Liver (tissue), 7 donors: ENCODE measurements at regions not wholly inside any gene's neighbourhood (a gene's known extent, or its start where the extent isn't known, plus 50 kb on each side); places are given as distances from the start of the nearest gene placed in this dataset.

Source experiments
- DNase-seq: peaks from one replicate; pipeline ENCODE4 v3.0.0-alpha.2; 2017; ENCODE audit warnings: low spot score
- H3K27ac ChIP-seq, 2 donors: one replicate each; pipeline ENCODE4 v1.7.0; 2013; ENCODE audit warnings: inconsistent platforms in 2 of 2, low read length in 2 of 2, control low read depth in 1 of 2, low read depth in 1 of 2, mild to moderate bottlenecking in 1 of 2
- H3K27me3 ChIP-seq, 4 donors: one replicate each; pipeline versions ENCODE4 v1.6.1 to v1.7.0; 2013; ENCODE audit warnings: low read length in 3 of 4, inconsistent platforms in 1 of 4, mild to moderate bottlenecking in 1 of 4, moderate library complexity in 1 of 4; ENCODE audit not compliant: control insufficient read depth in 4 of 4, insufficient read depth in 4 of 4
- H3K36me3 ChIP-seq, 4 donors: one replicate each; pipeline versions ENCODE4 v1.6.1 to v1.7.0; 2013; ENCODE audit warnings: low read length in 3 of 4, mild to moderate bottlenecking in 3 of 4, low read depth in 1 of 4, moderate library complexity in 1 of 4; ENCODE audit not compliant: control insufficient read depth in 4 of 4, insufficient read depth in 3 of 4
- H3K4me1 ChIP-seq, 4 donors: one replicate each; pipeline versions ENCODE4 v1.6.1 to v1.7.0; 2013; ENCODE audit warnings: low read length in 3 of 4, mild to moderate bottlenecking in 3 of 4, moderate library complexity in 1 of 4; ENCODE audit not compliant: control insufficient read depth in 4 of 4, insufficient read depth in 4 of 4
- H3K4me3 ChIP-seq, 3 donors: one replicate each; pipeline versions ENCODE4 v1.6.1 to v1.7.0; 2013; ENCODE audit warnings: low read length in 3 of 3, control low read depth in 1 of 3, low read depth in 1 of 3, mild to moderate bottlenecking in 1 of 3
- H3K9ac ChIP-seq, 2 donors: one replicate each; pipeline ENCODE4 v1.7.0; 2013; ENCODE audit warnings: low read length in 2 of 2, mild to moderate bottlenecking in 2 of 2, moderate library complexity in 2 of 2, control low read depth in 1 of 2, low read depth in 1 of 2
- H3K9me3 ChIP-seq, 4 donors: one replicate each; pipeline versions ENCODE4 v1.6.1 to v1.7.0; 2013; ENCODE audit warnings: low read length in 3 of 4; ENCODE audit not compliant: control insufficient read depth in 4 of 4
- EGR1 ChIP-seq, 2 donors: IDR thresholded peaks; 2 replicates each; pipeline ENCODE4 v1.6.1; 2016 to 2018; ENCODE audit warnings: antibody characterized with exemption in 2 of 2, low read depth in 2 of 2
- FOXA1 ChIP-seq: IDR thresholded peaks from 2 replicates; pipeline ENCODE4 v1.6.1; 2016; ENCODE audit warnings: antibody characterized with exemption
- FOXA2 ChIP-seq: IDR thresholded peaks from 2 replicates; pipeline ENCODE4 v1.6.1; 2016; ENCODE audit warnings: antibody characterized with exemption
- GABPA ChIP-seq, 2 donors: IDR thresholded peaks in 1 of 2; conservative IDR thresholded peaks in 1 of 2; 2 replicates each; pipeline ENCODE4 v1.6.1; 2016; ENCODE audit warnings: antibody characterized with exemption in 2 of 2, mild to moderate bottlenecking in 1 of 2, moderate library complexity in 1 of 2
- HNF4A ChIP-seq, 2 donors: conservative IDR thresholded peaks; 2 replicates each; pipeline ENCODE4 v1.6.1; 2016; ENCODE audit warnings: antibody characterized with exemption in 2 of 2, mild to moderate bottlenecking in 2 of 2
- HNF4G ChIP-seq: IDR thresholded peaks from 2 replicates; pipeline ENCODE4 v1.6.1; 2016; ENCODE audit warnings: antibody characterized with exemption
- JUND ChIP-seq, 2 donors: IDR thresholded peaks; 2 replicates each; pipeline ENCODE4 v1.6.1; 2016; ENCODE audit warnings: antibody characterized with exemption in 2 of 2
- NR2F2 ChIP-seq: IDR thresholded peaks from 2 replicates; pipeline ENCODE4 v1.6.1; 2016; ENCODE audit warnings: antibody characterized with exemption
- RAD21 ChIP-seq, 2 donors: IDR thresholded peaks; 2 replicates each; pipeline ENCODE4 v1.6.1; 2016; ENCODE audit warnings: antibody characterized with exemption in 2 of 2, mild to moderate bottlenecking in 2 of 2
- RXRA ChIP-seq, 2 donors: IDR thresholded peaks; 2 replicates each; pipeline ENCODE4 v1.6.1; 2017 to 2018; ENCODE audit warnings: antibody characterized with exemption in 2 of 2, mild to moderate bottlenecking in 1 of 2
- SP1 ChIP-seq: IDR thresholded peaks from 2 replicates; pipeline ENCODE4 v1.6.1; 2018; ENCODE audit warnings: antibody characterized with exemption, mild to moderate bottlenecking
- TAF1 ChIP-seq: conservative IDR thresholded peaks from 2 replicates; pipeline ENCODE4 v1.6.1; 2016; ENCODE audit warnings: antibody characterized with exemption, mild to moderate bottlenecking
- YY1 ChIP-seq: IDR thresholded peaks from 2 replicates; pipeline ENCODE4 v1.6.1; 2016; ENCODE audit warnings: antibody characterized with exemption, mild to moderate bottlenecking
- WGBS: extraction: QIAGEN DNeasy Blood & Tissue Kit; methylation state at CpG from one replicate; pipeline ENCODE4 v1.1.7; 2013; 5-methylcytosine and 5-hydroxymethylcytosine counted together
- TF ChIP-seq, protein P1 (sequence below): IDR thresholded peaks from 2 replicates; pipeline ENCODE4 v1.6.1; 2016; ENCODE audit warnings: antibody characterized with exemption, mild to moderate bottlenecking
- TF ChIP-seq, protein P2 (sequence below): IDR thresholded peaks from 2 replicates; pipeline ENCODE4 v1.6.1; 2016; ENCODE audit warnings: antibody characterized with exemption
- TF ChIP-seq, protein P3 (sequence below): IDR thresholded peaks from 2 replicates; pipeline ENCODE4 v1.6.1; 2016; ENCODE audit warnings: antibody characterized with exemption
- TF ChIP-seq, protein P4 (sequence below): IDR thresholded peaks from 2 replicates; pipeline ENCODE4 v1.6.1; 2016; ENCODE audit warnings: antibody characterized with exemption
- donor health status: healthy.
- donor health status: healthy.
- donor health status: healthy.
- donor health status: healthy.

DNA sequence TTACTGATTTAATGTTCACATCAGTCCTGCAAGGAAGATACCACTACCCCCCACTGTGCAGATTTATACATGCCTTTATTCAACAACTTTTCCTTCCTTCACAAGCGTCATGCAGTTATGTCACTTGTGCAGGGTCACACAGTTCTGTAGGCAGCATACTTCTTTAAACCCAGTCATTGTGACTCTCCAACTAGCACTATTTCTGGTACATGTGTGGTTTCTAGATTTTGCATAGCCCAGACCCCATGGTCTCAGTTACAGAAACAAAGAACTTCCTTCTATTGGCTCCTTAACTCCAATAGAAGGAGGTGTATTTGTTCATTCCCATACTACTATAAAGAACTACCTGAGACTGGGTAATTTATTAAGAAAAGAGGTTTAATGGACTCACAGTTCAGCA lies 333.1 kb downstream of the ZNF516 start (continued):
- TF ChIP-seq, protein P1, sequence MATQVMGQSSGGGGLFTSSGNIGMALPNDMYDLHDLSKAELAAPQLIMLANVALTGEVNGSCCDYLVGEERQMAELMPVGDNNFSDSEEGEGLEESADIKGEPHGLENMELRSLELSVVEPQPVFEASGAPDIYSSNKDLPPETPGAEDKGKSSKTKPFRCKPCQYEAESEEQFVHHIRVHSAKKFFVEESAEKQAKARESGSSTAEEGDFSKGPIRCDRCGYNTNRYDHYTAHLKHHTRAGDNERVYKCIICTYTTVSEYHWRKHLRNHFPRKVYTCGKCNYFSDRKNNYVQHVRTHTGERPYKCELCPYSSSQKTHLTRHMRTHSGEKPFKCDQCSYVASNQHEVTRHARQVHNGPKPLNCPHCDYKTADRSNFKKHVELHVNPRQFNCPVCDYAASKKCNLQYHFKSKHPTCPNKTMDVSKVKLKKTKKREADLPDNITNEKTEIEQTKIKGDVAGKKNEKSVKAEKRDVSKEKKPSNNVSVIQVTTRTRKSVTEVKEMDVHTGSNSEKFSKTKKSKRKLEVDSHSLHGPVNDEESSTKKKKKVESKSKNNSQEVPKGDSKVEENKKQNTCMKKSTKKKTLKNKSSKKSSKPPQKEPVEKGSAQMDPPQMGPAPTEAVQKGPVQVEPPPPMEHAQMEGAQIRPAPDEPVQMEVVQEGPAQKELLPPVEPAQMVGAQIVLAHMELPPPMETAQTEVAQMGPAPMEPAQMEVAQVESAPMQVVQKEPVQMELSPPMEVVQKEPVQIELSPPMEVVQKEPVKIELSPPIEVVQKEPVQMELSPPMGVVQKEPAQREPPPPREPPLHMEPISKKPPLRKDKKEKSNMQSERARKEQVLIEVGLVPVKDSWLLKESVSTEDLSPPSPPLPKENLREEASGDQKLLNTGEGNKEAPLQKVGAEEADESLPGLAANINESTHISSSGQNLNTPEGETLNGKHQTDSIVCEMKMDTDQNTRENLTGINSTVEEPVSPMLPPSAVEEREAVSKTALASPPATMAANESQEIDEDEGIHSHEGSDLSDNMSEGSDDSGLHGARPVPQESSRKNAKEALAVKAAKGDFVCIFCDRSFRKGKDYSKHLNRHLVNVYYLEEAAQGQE = no peak
- TF ChIP-seq HNF4G (no peak), EGR1 (IDR thresholded peaks at IDR 0.05; ENCODE audit: low read depth in 2 of 2) (no peak), FOXA1 (no peak), YY1 (no peak), RAD21 (IDR thresholded peaks at IDR 0.05) (no peak)
- TF ChIP-seq, protein P2, sequence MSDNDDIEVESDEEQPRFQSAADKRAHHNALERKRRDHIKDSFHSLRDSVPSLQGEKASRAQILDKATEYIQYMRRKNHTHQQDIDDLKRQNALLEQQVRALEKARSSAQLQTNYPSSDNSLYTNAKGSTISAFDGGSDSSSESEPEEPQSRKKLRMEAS = no peak

DNA sequence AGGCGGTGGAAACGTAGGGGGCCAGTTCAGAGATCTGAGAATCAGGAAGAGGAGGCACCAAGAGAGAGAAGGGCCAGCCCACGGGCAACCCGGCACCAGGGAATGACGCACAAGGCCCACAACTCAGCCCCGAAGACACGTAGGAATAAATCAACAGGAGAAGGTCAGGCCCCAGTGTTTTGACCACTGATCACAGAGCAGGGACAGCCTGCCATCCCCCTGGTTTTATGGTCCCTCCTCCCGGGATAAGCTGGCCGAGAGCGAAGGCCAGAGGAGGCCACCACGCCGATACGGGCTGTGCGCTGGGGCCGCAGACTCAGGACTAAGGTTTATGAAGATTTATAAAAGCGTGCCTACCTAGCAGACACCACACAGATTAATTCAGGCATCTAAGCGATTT lies 341.4 kb downstream of the ZNF516 start:
- WGBS = 87% methylated on average over 17 of the region's 17 CpGs
- TF ChIP-seq, protein P3, sequence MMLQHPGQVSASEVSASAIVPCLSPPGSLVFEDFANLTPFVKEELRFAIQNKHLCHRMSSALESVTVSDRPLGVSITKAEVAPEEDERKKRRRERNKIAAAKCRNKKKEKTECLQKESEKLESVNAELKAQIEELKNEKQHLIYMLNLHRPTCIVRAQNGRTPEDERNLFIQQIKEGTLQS = no peak
- TF ChIP-seq RXRA (IDR thresholded peaks at IDR 0.05) (no peak), FOXA2 (no peak), JUND (IDR thresholded peaks at IDR 0.05) (no peak), NR2F2 (no peak), SP1 (no peak), GABPA (IDR thresholded peaks at IDR 0.05 in 1 of 2, conservative IDR thresholded peaks at IDR 0.05 in 1 of 2) (no peak)
- no peak for DNase-seq
- Histone ChIP-seq H3K27me3 (no peaks in the 10 kb centered on the region), H3K9ac (no peak overlapping the region), H3K4me1 (no peaks in the 10 kb centered on the region), H3K9me3 (no peaks in the 10 kb centered on the region), H3K4me3 (no peak overlapping the region), H3K36me3 (no peaks in the 10 kb centered on the region), H3K27ac (no peak overlapping the region)

DNA sequence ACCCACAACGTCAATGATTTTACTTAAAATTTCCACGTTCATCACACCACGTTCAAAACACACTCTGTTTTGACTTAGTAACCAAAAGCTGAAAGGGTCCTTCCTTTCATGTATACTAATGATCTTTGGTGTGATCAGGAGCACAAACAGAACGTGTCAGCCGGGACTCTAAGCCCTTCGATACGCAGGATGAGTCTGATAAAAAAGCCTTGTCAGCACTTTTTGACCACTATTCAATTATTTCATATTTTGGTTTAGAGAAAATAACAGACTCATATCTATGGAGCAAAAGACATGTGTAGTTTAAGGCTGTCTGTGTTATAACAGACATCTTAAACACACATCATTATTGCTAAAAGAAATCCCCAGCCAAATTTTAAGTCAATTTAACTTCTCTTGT lies 345.3 kb downstream of the ZNF516 start:
- Histone ChIP-seq H3K4me1 (no peaks in the 10 kb centered on the region), H3K9ac (no peak overlapping the region), H3K27ac (no peak overlapping the region), H3K9me3 (no peaks in the 10 kb centered on the region), H3K27me3 (no peaks in the 10 kb centered on the region), H3K36me3 (no peaks in the 10 kb centered on the region), H3K4me3 (no peak overlapping the region)
- 83% methylated on average over 7 of the region's 7 CpGs for WGBS
- DNase-seq = no peak
- TF ChIP-seq TAF1 = no peak
- TF ChIP-seq SP1 = no peak
- TF ChIP-seq HNF4G = no peak
- TF ChIP-seq RAD21 (IDR thresholded peaks at IDR 0.05) = no peak
- TF ChIP-seq, protein P3 = no peak
- TF ChIP-seq RXRA (IDR thresholded peaks at IDR 0.05) = no peak
- TF ChIP-seq HNF4A (conservative IDR thresholded peaks at IDR 0.05) = no peak
- TF ChIP-seq, protein P4, sequence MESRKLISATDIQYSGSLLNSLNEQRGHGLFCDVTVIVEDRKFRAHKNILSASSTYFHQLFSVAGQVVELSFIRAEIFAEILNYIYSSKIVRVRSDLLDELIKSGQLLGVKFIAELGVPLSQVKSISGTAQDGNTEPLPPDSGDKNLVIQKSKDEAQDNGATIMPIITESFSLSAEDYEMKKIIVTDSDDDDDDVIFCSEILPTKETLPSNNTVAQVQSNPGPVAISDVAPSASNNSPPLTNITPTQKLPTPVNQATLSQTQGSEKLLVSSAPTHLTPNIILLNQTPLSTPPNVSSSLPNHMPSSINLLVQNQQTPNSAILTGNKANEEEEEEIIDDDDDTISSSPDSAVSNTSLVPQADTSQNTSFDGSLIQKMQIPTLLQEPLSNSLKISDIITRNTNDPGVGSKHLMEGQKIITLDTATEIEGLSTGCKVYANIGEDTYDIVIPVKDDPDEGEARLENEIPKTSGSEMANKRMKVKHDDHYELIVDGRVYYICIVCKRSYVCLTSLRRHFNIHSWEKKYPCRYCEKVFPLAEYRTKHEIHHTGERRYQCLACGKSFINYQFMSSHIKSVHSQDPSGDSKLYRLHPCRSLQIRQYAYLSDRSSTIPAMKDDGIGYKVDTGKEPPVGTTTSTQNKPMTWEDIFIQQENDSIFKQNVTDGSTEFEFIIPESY = no peak
- TF ChIP-seq NR2F2 = no peak
- no peak for TF ChIP-seq FOXA2
- TF ChIP-seq EGR1 (IDR thresholded peaks at IDR 0.05; ENCODE audit: low read depth in 2 of 2) = no peak
- no peak for TF ChIP-seq YY1
- no peak for TF ChIP-seq GABPA (IDR thresholded peaks at IDR 0.05 in 1 of 2, conservative IDR thresholded peaks at IDR 0.05 in 1 of 2)
